COLO668 (cell line): ENCODE measurements at regions not wholly inside any gene's neighbourhood (a gene's known extent, or its start where the extent isn't known, plus 50 kb on each side); places are given as distances from the start of the nearest gene placed in this dataset.
"Not testable (repeated sequence)": the region's sequence is repeated elsewhere in the genome, so short reads cannot be mapped to it uniquely, and the experiment has no call there.

Experiments used
- DNase-seq: peaks from one replicate; lab custom pipeline; 2025; ENCODE audit not compliant: unreplicated experiment; lab: John Stamatoyannopoulos, UW

DNA sequence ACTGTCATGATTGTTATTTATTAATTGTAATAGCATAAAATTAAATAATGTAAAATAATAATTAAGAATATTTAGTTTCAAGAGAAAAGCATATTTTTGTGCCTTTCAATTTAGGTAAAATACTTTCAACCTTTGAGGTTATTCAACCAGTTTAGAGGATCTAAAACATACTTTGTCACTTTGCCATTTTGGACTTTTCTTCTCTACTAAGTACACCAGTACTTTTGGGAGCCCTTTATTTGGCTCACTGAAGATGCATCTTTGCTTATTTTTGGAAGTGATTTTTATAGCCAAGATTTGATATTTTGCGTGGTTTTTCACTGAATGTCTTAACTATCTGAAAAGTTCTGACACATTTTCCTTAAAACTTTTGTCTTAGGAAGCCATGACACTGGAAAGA, 860.5 kb downstream of the SORCS1 start:
- no peak for DNase-seq

DNA sequence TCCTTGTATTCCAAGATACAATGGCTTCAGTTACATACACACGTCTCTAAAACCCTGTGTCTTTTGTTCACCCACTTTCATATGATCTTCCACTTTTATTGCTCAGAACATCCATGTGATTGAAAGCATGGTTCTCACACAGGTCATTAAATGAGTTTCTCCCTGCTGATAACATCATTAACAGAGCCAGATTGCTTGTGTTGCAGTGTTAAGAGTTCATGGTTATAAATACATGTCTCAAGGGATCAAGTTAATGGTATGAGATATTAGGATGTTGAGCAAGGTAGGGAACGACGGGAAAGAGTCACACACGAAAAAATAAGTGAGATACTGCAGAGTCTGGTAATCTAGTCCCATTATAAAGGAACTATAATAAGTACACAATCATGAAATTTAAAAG, 861.5 kb downstream of the SORCS1 start:
- no peak for DNase-seq

DNA sequence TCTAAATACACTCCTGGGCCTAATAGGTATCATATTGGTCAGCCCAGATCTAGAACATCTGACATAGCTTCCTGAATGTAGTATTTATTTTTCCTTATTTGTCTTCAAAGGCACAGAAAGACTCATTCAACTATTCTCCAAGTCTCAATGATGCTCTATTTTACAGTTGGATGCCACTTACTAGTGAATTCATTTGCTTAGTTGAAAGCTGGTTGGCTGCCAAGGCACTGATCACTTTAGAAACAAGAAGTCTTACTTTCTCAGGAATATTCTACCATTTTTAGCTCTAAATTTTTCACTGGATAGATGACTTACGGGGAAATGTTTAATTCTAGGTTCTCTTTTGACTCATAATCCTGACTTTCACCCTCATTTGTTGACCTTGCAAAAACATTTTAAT, 863.4 kb downstream of the SORCS1 start:
- no peak for DNase-seq

DNA sequence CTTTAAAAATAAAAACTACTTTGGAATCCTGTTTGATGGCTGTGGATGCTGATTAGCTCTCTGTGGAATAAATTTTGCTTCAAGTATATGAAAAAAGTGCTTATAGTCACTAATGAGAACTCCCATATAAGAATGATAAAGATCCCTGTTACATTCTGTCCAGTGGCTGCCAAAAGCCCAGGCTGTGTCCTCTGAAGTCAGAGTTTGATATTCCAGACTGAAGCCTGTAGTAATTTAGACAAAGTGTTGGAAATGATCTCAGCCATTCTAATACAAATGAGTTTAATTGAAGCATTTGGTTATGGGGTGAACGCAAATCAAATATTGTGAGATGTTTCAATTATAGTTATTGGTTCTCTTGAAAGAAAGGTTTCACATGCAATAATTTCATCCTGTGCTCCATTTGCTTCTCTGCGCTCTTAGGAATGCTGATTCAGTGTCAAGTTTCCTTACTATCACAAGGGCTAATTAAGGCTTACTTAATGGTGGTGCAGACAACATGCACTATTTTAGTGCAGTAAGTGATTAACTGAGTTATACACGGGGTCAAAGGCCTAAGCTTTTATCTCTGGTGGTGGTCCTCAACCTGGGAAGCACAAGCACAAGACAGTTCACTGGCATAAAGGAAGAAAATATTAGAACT, 867.6 kb downstream of the SORCS1 start:
- no peak for DNase-seq

DNA sequence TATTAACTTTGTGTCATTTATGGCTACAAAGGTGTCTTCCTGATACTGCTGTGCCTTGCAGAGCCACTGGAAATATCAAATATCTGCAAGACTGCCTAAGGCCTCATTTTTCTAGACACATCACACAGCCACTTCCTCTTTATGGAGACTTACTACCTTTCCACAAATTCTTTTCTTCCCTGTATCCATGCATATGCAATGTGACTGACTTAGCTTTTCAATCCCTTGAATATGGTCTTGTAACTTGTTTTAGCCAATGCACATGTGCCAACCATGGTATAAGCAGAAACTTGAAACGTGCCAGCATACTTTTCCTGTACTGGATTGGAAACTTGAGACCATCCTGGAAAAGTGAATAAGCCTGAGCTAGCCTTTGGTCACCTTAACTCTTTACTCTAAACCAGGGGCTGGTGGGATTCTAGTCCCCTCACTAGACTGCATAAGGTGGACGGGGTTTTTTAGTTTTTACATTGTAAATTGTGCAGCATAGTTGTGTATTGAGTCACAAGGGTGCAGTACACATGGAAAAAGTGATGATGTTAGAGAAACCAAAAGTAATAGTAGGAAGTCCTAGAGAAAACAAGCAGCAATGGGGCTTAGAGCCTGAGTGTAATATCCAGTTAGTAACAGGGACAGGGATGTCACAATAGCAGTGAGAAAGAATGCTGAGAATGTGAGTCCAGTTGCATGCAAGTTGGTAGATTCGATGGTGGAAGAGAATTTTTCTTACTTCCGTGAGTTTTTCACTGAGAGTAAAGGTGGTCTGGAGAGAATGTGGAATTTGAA, 879.5 kb downstream of the SORCS1 start:
- no peak for DNase-seq

DNA sequence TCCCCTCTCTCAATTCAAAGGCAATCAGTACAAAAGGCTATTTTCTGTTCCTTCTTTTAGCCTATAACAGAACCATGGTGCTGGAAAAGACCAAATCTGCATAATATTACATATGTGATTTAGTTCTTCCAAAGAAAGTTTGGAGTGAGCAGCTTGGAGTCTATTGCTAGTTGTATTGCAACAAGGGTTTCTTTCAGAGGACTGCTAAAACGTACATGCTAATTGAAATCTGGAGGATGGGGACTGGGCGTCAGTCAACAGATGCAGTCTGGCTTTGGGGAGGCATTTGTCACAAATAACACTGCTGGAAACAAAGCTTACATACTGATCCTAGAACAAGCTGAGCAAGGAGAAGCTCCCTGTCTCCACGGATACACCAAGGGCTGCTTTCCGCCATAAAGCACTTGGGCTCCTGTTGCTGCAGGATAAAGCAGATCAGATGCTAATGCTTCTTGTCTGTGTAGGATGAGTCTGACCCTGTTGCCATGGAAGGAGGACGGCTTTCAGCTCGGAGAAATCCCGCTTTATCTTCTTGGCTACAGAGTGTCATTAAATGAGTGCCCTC, 883.5 kb downstream of the SORCS1 start:
- no peak for DNase-seq

DNA sequence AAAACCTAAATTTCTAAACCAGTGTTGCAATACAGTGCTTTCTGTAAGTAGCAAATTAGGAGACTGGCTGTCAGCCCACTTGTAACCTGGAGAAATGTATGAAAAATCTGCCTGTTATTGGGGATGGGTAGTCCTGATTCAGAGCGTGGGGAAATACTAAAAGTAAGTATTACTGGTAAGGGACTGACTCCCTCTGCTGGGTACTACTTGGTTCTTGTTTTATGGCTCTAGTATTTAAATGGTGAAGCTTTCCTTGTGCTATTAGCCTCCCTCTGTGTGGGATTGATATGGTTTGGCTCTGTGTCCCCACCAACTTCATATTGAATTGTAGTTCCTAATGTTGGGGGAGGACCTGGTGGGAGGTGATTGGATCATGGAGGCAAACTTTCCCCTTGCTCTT, 886.1 kb downstream of the SORCS1 start:
- no peak for DNase-seq

DNA sequence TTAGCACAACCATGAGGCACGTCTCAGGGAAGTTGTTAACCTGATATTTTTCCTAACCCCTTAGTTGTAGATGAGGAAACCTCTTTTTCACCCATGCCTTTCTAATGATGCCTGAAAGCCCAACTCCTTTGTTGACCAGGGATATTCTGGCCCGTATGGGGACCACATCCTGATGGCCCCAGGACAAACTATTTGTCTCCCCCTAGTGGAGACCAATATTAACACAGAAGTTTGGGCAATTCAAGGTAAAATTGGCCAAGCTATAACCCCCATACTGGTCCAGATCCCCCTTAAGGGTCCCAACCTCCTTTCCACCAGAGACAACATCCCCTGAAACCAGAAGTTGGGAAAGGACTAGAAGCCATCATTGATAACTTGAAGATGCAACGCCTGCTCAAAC, 893.3 kb downstream of the SORCS1 start:
- DNase-seq = no peak

DNA sequence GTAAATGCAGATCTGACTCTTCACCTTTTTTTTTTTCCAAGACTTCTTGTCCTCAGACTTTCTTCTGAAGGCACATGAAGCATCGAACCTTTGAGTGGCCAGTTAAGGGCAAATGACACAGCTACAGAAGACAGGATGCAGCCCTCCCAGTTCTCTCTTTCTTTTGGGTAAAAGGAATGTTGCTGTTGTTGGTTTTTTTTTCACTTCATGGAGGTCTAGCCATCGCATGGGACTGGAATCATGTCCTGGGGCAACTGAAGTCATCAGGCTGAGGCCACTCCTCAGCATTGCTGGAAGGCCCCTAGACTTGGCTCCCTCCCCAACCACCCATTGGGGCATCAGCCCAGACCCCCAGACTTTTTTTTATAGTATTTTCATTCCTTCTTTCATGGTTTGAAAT, 896.5 kb downstream of the SORCS1 start:
- no peak for DNase-seq

DNA sequence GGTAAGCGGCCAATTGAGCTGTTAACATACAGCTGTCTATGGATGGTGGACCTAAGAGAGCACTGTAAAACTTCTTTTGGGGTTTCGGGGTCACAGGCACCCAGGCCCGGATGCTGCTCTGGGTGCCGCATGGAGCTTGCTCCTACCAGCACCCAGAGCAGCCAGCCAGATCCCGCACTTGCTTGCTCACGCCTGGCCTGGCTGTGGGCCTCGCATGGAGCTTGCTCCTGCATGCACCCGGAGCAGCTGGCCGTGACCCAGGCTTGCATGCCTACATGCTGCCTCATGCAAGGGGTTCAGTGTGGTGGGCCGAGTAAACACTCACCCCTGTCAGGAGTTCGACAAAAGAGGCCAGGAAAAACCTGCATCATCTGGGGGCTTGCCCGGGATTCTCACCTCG, 896.9 kb downstream of the SORCS1 start:
- no peak for DNase-seq

DNA sequence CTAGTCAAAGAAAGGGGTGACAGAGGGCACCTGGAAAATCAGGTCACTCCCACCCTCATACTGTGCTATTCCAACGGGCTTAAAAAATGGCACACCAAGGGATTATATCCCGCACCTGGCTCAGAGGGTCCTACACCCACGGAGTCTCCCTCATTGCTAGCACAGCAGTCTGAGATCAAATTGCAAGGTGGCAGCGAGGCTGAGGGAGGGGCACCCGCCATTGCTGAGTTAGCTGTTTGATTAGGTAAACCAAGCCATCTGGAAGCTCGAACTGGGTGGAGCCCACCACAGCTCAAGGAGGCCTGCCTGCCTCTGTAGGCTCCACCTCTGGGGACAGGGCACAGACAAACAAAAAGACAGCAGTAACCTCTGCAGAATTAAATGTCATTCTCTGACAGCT, 907.1 kb downstream of the SORCS1 start:
- DNase-seq = not testable (repeated sequence)

DNA sequence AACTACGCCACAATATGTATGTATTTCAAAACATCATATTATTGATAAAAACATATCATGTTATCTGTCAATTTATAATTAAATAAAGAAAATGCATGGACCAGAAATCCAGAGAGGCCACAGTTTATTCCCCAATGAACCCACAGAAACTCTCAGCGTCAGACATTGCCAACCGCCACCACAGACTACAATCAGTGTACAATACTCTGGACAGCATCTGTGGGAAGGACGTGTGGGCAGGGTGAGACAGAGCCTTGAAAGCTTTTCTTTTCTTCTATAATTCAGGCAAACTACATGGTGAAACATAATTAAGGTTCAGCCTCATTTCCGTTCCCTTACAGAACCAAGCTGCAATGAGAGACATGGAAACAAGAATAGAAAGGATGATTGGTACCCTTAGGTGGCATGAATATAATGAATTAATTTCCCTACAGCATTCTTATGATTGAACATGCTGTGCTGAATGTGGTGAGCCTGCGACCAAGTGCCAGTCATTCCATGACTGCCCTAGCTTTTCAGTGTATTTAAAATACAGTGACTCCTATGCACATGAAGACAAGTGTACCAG, 909.3 kb downstream of the SORCS1 start:
- no peak for DNase-seq

DNA sequence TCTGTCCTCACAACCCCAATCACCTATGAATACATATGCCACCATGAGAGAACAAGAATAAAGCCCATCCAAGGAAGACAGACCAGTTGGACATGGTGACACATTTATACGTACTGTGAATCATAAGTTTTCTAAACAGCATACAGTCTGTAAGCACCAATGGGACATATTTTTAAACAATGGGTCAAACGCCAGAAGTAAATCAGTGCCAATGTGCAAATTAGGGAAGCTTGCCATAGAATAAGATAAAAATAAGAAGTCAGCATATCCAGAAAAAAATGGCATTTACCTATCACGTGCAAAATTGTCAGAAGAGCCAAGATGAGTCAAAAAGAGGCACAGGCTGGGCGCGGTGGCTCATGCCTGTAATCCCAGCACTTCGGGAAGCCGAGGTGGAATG, 910.4 kb downstream of the SORCS1 start:
- no peak for DNase-seq

DNA sequence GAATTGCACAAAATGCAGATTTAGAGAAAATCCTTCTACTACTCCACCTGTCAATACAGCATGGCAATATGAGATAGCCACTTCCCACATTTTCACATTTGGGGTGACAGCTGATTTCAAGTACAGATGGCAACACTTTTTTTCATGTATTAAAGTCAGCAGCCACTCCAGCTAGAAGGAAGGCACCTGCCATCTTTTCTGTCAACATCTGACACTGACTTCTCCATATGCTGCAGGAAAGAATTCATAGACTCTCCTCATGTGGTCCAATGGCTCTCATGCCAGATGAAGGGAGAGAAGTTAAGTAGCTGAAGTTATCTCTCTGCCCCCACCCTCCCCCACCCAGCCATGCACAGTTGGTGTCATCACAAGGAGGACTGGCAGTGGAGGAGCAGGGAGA, 912.0 kb downstream of the SORCS1 start:
- no peak for DNase-seq

DNA sequence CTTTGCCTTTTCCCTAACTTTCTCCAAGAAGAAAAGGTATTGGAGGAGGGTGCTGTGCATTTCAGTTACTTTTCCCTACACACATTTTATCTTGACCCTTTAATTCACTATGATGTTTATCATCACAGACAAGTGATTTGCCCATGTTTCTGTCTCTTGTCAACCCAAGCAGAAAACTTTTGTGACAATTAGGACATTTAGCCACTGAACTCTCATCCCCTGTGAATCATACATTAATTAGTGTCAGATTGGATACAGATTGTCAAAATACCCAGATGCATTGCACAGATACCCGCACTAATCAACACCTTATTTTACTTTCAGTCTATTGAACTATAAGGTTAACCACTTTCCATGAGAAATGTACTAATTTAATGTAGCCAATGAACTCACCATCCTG, 912.9 kb downstream of the SORCS1 start:
- DNase-seq = no peak

DNA sequence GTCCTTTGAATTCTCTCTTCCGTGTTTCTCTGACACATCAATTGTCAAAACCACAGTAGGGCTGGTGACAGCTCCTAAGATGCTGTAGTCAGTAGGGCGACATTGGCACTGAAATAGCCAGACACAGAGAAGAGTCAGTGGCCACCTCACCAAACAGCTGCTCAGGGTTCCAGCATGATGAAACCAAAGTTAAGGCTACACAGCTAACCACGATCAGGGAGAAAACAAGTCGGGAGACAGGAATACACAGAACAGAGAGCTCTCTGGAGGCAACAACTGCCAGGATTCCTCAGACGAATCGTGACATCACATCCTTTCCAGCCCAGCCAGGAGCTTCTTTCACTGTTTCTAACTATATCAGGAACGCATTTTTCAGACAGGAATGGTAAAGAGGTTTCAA, 922.2 kb downstream of the SORCS1 start:
- DNase-seq = no peak

DNA sequence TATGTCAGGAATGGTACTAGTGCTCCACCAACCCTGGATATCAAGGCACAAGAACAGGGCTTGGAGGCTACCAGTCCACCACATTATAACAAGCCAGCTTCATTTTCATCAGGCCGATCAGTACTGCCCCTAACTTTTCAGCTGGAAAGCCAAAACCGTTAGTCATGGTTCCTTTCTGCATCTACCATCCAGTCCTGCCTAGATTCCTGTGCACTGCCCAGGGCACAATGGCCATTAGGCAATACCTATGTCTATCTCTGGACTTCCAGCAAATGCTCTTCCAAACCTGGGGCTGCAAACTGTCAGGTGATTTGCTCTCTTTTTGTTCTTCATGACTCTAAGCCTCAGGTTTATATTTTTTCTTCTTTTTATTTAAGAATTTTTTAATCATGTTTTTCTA, 937.7 kb downstream of the SORCS1 start:
- DNase-seq = no peak

DNA sequence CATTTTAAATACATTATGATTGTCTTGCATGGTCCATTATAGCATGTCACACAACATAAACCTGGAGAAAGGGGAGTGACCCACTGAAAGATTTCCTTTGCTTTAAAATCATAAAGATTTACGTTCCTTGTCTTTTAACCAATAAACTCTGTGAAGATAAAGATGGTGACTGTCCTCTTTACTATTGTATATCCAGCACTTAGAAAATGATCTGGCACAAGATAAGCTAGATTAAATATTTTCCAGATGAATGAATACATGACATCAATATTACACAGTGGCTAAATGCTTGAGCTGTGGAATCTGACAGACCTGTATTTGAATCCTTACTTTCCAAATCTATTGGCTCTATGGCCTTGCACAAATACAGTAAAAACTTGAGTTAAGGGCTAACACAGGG, 938.4 kb downstream of the SORCS1 start:
- DNase-seq = no peak

DNA sequence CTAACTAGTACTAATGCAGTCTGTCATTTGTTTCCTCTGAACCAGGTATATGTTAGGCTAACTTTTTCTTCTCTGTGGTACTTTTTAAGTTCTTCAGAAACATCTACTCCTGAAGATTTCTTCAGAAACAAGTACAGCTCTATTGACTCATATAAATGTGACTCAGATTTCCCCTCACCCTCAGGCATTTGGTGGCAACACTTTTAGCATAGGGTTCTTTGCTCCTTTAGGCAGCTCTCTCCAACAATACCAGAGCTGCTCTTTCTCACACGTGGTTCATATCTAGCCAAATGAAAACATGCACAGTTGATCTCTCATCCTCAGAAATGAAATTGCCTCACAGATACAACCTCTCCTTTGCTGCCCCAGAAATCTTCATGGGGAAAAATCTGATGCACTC, 939.8 kb downstream of the SORCS1 start:
- DNase-seq = no peak

DNA sequence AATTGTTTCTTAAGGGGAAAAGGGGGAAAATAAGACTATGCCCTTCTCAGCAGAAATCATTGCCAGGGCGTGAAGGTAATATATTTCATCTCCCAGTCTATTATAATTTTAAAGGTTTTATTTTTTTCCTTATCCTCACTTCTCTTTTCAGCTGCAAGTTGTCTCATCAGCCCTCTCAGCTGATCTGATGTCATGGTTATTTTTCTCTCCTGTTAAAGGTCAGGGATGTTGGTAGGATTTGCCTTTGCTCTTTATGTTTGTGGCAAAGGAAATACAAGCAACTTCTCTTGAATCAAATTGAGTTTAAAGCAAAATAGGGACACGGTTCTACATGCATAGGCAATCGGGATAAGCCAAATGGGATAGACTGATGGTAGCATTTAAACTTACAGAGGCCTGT, 946.9 kb downstream of the SORCS1 start:
- no peak for DNase-seq

DNA sequence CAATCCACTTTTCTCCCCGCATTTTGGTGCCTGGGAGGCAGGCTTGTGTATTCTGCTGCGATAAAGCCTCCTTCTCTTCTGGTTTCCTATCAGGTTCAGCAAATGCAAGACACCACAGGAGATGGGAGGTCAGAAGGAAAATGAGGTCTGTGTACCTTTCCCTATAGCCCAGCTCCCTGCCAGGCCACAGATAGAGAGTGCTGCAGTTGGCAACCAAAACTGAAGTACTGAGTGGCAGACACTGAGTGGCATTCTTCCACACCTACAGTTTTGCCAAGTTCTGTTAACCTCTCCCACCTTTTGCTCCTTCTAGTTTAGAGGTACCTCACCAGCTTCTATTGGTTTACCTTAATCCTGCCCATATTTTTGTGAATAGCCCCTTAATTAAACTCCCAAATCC, 948.4 kb downstream of the SORCS1 start:
- no peak for DNase-seq

DNA sequence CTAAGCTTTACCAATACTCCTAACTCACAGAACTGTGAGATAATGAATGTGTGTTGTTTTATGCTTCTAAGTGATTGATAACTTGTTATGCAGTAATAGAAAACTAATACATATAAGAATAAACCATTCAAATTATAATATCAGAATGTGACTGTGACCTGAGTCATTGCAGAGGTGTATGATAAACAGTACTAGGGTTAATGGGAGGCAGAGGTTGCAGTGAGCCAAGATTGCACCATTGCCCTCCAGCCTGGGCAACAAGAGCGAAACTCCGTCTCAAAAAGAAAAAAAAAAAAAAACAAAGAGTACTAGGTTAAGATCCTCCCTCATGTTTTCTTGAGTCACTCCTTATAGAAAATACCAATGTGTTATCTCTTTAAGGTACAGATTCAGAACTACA, 950.3 kb downstream of the SORCS1 start:
- DNase-seq = no peak
